WTC11 (cell line): ENCODE measurements at regions not wholly inside any gene's neighbourhood (a gene's known extent, or its start where the extent isn't known, plus 50 kb on each side); places are given as distances from the start of the nearest gene placed in this dataset.

Source experiments
- ATAC-seq: fragments of 200-7000 bp; cut with Tn5 transposase; 2 replicates; pipeline ENCODE4 v1.10.0; 2021; ENCODE audit warnings: mild to moderate bottlenecking, moderate library complexity
- CTCF ChIA-PET: fragments of 300-600 bp; sonication (Branson Sonifier 250); formaldehyde crosslinking; loops from one replicate; lab custom pipeline; 2021; ENCODE audit warnings: antibody characterized with exemption; lab: Charles Lee
- POLR2A ChIA-PET: fragments of 350-600 bp; sonication (Branson Sonifier 250); formaldehyde crosslinking; loops from one replicate; lab custom pipeline; 2021; ENCODE audit warnings: antibody characterized with exemption; lab: Charles Lee
- DNase-seq: peaks from one replicate; pipeline ENCODE4 v3.0.0; 2021; ENCODE audit warnings: low spot score
- H3K27ac Mint-ChIP-seq: 2 replicates; pipeline ENCODE4 v1.8.0; 2021; ENCODE audit warnings: mixed read lengths
- H3K27me3 Mint-ChIP-seq: 2 replicates; pipeline ENCODE4 v1.8.0; 2021; ENCODE audit warnings: low read depth, mild to moderate bottlenecking, moderate library complexity, mixed read lengths
- H3K36me3 Mint-ChIP-seq: 2 replicates; pipeline ENCODE4 v1.8.0; 2021; ENCODE audit warnings: mixed read lengths
- H3K4me1 Mint-ChIP-seq: 2 replicates; pipeline ENCODE4 v1.8.0; 2022; ENCODE audit warnings: mixed read lengths
- H3K4me3 Mint-ChIP-seq: 2 replicates; pipeline ENCODE4 v1.8.0; 2021; ENCODE audit warnings: mild to moderate bottlenecking, moderate library complexity, mixed read lengths
- H3K9me3 Mint-ChIP-seq: 2 replicates; pipeline ENCODE4 v1.8.0; 2021; ENCODE audit warnings: mixed read lengths
- EMX1 ChIP-seq: fragments of 250-450 bp; sonication (Bioruptor Pico); IDR thresholded peaks from 2 replicates; pipeline ENCODE4 v1.8.0; 2021; ENCODE audit warnings: mild to moderate bottlenecking
- GTF2I ChIP-seq: fragments of 250-450 bp; sonication (Bioruptor Pico); conservative IDR thresholded peaks from 2 replicates; pipeline ENCODE4 v1.4.0; 2021; ENCODE audit warnings: mild to moderate bottlenecking
- JAZF1 ChIP-seq: fragments of 250-450 bp; sonication (Bioruptor Pico); IDR thresholded peaks from 2 replicates; pipeline ENCODE4 v1.9.0; 2021; ENCODE audit warnings: moderate library complexity, mild to moderate bottlenecking, inconsistent platforms
- NFYB ChIP-seq: sonication (generic); formaldehyde crosslinking; conservative IDR thresholded peaks from 2 replicates; pipeline ENCODE4 v1.8.0; 2022; ENCODE audit warnings: low read depth, missing genetic modification reagents
- NR1H2 ChIP-seq: sonication (generic); formaldehyde crosslinking; IDR thresholded peaks from 2 replicates; pipeline ENCODE4 v1.9.0; 2021; ENCODE audit warnings: mild to moderate bottlenecking, moderate library complexity, missing genetic modification reagents
- SMAD3 ChIP-seq: sonication (generic); formaldehyde crosslinking; IDR thresholded peaks from 2 replicates; pipeline ENCODE4 v1.8.0; 2022; ENCODE audit warnings: missing genetic modification reagents, mild to moderate bottlenecking, borderline replicate concordance
- TCF7 ChIP-seq: sonication (generic); formaldehyde crosslinking; IDR thresholded peaks from 2 replicates; pipeline ENCODE4 v1.8.0; 2022; ENCODE audit warnings: mild to moderate bottlenecking, low read depth, missing genetic modification reagents, moderate library complexity
- ZNF232 ChIP-seq: sonication (generic); formaldehyde crosslinking; IDR thresholded peaks from 2 replicates; pipeline ENCODE4 v1.8.0; 2022; ENCODE audit warnings: mild to moderate bottlenecking, missing genetic modification reagents
- ZNF317 ChIP-seq: sonication (generic); formaldehyde crosslinking; IDR thresholded peaks from 2 replicates; pipeline ENCODE4 v1.8.1; 2023; ENCODE audit warnings: low read depth, mild to moderate bottlenecking, moderate library complexity, missing genetic modification reagents, borderline replicate concordance
- ZNF396 ChIP-seq: fragments of 250-450 bp; sonication (Bioruptor Pico); IDR thresholded peaks from 2 replicates; pipeline ENCODE4 v1.8.0; 2021; ENCODE audit warnings: mild to moderate bottlenecking, moderate library complexity, borderline replicate concordance
- TF ChIP-seq, protein P1 (sequence below): sonication (generic); formaldehyde crosslinking; IDR thresholded peaks from 2 replicates; pipeline ENCODE4 v1.8.0; 2022; ENCODE audit warnings: mild to moderate bottlenecking, missing genetic modification reagents
- TF ChIP-seq, protein P2 (sequence below): fragments of 250-450 bp; sonication (Bioruptor Pico); conservative IDR thresholded peaks from 2 replicates; pipeline ENCODE4 v1.9.0; 2021; ENCODE audit warnings: mild to moderate bottlenecking
- TF ChIP-seq, protein P3 (sequence below): sonication (generic); formaldehyde crosslinking; IDR thresholded peaks from 2 replicates; pipeline ENCODE4 v1.8.1; 2023; ENCODE audit warnings: mild to moderate bottlenecking, missing genetic modification reagents, borderline replicate concordance
- TF ChIP-seq, protein P4 (sequence below): fragments of 250-450 bp; sonication (Bioruptor Pico); IDR thresholded peaks from 2 replicates; pipeline ENCODE4 v2.1.2; 2022; ENCODE audit warnings: mild to moderate bottlenecking, moderate library complexity
- TF ChIP-seq, protein P5 (sequence below): sonication (generic); formaldehyde crosslinking; IDR thresholded peaks from 2 replicates; pipeline ENCODE4 v1.8.0; 2022; ENCODE audit warnings: mild to moderate bottlenecking, missing genetic modification reagents
- TF ChIP-seq, protein P6 (sequence below): fragments of 200-600 bp; IDR thresholded peaks from 2 replicates; pipeline ENCODE4 v1.8.0; 2022; ENCODE audit warnings: antibody characterized with exemption
- TF ChIP-seq, protein P7 (sequence below): fragments of 250-450 bp; sonication (Bioruptor Pico); IDR thresholded peaks from 2 replicates; pipeline ENCODE4 v1.8.0; 2021; ENCODE audit warnings: mild to moderate bottlenecking

DNA sequence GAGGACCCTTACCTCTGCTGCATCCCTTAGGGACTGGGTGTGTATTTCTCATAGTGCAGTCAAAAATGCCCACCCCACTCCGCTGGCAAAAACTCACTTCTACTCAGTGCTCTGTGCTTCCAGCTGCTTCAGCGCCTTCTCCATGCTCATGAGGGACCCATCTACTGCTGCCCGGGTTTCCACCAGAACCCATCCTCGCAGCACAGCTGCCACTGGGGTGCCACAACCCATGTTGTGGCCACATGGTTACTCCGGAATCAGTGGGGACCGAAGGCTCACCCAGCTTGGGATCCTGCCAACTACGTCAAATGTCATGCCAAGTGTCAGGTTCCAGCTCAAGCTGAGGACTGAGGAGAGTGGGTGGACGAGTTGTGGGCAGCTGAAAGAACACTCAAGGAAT is 774.2 kb upstream of the EYS start (continued):
- TF ChIP-seq, protein P1, sequence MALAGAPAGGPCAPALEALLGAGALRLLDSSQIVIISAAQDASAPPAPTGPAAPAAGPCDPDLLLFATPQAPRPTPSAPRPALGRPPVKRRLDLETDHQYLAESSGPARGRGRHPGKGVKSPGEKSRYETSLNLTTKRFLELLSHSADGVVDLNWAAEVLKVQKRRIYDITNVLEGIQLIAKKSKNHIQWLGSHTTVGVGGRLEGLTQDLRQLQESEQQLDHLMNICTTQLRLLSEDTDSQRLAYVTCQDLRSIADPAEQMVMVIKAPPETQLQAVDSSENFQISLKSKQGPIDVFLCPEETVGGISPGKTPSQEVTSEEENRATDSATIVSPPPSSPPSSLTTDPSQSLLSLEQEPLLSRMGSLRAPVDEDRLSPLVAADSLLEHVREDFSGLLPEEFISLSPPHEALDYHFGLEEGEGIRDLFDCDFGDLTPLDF, result no peak
- TF ChIP-seq NFYB (CRISPR knock-in tag) (no peak), ZNF317 (CRISPR knock-in tag) (no peak), SMAD3 (CRISPR knock-in tag) (no peak), EMX1 (no peak)
- TF ChIP-seq, protein P2, sequence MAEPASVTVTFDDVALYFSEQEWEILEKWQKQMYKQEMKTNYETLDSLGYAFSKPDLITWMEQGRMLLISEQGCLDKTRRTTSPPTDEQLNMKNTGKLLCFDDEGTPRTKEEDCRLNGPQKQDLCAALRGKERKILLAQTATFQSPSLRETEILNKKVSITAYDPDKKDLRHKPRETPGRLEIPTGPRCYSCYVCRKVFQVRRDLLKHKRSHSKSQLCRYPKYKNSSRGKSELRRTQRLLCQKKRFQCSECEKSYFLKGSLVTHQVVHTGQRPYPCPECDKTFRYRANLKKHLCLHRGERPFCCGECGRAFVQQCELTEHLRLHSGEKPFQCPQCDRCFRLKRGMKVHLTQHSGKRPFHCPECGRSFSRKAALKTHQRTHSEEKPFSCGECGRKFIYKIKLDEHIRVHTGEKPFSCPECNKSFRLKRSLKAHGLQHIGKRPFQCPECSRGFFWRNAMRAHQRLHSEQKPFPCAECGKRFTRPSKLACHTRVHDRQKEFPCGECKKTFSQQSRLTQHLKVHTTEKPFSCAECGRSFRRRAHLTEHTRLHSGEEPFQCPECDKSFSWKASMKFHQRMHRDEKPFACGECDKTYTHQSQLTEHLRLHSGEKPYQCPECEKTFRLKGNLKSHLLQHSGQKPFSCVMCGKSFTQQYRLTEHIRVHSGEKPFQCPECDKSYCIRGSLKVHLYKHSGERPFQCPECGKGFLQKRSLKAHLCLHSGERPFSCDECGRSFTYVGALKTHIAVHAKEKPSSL, result no peak
- TF ChIP-seq, protein P3, sequence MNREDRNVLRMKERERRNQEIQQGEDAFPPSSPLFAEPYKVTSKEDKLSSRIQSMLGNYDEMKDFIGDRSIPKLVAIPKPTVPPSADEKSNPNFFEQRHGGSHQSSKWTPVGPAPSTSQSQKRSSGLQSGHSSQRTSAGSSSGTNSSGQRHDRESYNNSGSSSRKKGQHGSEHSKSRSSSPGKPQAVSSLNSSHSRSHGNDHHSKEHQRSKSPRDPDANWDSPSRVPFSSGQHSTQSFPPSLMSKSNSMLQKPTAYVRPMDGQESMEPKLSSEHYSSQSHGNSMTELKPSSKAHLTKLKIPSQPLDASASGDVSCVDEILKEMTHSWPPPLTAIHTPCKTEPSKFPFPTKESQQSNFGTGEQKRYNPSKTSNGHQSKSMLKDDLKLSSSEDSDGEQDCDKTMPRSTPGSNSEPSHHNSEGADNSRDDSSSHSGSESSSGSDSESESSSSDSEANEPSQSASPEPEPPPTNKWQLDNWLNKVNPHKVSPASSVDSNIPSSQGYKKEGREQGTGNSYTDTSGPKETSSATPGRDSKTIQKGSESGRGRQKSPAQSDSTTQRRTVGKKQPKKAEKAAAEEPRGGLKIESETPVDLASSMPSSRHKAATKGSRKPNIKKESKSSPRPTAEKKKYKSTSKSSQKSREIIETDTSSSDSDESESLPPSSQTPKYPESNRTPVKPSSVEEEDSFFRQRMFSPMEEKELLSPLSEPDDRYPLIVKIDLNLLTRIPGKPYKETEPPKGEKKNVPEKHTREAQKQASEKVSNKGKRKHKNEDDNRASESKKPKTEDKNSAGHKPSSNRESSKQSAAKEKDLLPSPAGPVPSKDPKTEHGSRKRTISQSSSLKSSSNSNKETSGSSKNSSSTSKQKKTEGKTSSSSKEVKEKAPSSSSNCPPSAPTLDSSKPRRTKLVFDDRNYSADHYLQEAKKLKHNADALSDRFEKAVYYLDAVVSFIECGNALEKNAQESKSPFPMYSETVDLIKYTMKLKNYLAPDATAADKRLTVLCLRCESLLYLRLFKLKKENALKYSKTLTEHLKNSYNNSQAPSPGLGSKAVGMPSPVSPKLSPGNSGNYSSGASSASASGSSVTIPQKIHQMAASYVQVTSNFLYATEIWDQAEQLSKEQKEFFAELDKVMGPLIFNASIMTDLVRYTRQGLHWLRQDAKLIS, result no peak

DNA sequence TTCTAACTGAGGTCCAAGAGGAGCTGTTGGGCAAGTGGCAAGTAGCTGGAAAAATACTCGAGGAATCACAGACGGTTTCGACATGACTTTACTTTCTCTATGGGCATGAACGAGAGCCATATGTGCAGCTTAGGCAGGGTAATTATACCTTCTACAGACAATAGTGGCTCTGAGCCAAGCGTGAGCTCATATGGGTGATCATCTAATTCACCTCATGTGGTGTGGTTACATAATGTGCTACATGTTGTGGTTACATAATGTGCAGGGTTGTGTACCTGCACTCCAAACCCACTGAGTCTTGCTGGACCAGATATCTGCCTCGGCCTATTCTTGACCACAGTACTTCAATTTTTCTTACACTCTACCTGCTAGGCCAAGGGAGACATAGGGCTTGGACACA is 771.7 kb upstream of the EYS start:
- no peak for ATAC-seq
- TF ChIP-seq ZNF396 (CRISPR knock-in tag) (no peak), TCF7 (CRISPR knock-in tag) (no peak), NR1H2 (CRISPR knock-in tag) (no peak), ZNF232 (no peak), EMX1 (no peak), GTF2I (no peak), JAZF1 (CRISPR knock-in tag) (no peak)
- TF ChIP-seq, protein P4, sequence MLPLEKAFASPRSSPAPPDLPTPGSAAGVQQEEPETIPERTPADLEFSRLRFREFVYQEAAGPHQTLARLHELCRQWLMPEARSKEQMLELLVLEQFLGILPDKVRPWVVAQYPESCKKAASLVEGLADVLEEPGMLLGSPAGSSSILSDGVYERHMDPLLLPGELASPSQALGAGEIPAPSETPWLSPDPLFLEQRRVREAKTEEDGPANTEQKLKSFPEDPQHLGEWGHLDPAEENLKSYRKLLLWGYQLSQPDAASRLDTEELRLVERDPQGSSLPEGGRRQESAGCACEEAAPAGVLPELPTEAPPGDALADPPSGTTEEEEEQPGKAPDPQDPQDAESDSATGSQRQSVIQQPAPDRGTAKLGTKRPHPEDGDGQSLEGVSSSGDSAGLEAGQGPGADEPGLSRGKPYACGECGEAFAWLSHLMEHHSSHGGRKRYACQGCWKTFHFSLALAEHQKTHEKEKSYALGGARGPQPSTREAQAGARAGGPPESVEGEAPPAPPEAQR, result no peak
- TF ChIP-seq, protein P5, sequence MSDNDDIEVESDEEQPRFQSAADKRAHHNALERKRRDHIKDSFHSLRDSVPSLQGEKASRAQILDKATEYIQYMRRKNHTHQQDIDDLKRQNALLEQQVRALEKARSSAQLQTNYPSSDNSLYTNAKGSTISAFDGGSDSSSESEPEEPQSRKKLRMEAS (CRISPR knock-in tag), result no peak
- TF ChIP-seq, protein P6, sequence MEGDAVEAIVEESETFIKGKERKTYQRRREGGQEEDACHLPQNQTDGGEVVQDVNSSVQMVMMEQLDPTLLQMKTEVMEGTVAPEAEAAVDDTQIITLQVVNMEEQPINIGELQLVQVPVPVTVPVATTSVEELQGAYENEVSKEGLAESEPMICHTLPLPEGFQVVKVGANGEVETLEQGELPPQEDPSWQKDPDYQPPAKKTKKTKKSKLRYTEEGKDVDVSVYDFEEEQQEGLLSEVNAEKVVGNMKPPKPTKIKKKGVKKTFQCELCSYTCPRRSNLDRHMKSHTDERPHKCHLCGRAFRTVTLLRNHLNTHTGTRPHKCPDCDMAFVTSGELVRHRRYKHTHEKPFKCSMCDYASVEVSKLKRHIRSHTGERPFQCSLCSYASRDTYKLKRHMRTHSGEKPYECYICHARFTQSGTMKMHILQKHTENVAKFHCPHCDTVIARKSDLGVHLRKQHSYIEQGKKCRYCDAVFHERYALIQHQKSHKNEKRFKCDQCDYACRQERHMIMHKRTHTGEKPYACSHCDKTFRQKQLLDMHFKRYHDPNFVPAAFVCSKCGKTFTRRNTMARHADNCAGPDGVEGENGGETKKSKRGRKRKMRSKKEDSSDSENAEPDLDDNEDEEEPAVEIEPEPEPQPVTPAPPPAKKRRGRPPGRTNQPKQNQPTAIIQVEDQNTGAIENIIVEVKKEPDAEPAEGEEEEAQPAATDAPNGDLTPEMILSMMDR, result no peak
- TF ChIP-seq, protein P7, sequence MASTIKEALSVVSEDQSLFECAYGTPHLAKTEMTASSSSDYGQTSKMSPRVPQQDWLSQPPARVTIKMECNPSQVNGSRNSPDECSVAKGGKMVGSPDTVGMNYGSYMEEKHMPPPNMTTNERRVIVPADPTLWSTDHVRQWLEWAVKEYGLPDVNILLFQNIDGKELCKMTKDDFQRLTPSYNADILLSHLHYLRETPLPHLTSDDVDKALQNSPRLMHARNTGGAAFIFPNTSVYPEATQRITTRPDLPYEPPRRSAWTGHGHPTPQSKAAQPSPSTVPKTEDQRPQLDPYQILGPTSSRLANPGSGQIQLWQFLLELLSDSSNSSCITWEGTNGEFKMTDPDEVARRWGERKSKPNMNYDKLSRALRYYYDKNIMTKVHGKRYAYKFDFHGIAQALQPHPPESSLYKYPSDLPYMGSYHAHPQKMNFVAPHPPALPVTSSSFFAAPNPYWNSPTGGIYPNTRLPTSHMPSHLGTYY (CRISPR knock-in tag), result no peak
- DNase-seq, result no peak
- Mint-ChIP-seq H3K9me3 (peaks cover 47% of the 10 kb centered on the region), H3K4me1 (no peaks in the 10 kb centered on the region), H3K27ac (no peak overlapping the region), H3K27me3 (no peaks in the 10 kb centered on the region), H3K4me3 (no peak overlapping the region), H3K36me3 (peaks cover 22% of the 10 kb centered on the region)
- CTCF ChIA-PET, result no interaction called here
- POLR2A ChIA-PET, result no interaction called here
